ENCODE measurements at regions not wholly inside any gene's neighbourhood (a gene's known extent, or its start where the extent isn't known, plus 50 kb on each side); places are given as distances from the start of the nearest gene placed in this dataset.
A peak's percentile ranks its signal among the peaks of the same experiment; 100 is the strongest.

DNA sequence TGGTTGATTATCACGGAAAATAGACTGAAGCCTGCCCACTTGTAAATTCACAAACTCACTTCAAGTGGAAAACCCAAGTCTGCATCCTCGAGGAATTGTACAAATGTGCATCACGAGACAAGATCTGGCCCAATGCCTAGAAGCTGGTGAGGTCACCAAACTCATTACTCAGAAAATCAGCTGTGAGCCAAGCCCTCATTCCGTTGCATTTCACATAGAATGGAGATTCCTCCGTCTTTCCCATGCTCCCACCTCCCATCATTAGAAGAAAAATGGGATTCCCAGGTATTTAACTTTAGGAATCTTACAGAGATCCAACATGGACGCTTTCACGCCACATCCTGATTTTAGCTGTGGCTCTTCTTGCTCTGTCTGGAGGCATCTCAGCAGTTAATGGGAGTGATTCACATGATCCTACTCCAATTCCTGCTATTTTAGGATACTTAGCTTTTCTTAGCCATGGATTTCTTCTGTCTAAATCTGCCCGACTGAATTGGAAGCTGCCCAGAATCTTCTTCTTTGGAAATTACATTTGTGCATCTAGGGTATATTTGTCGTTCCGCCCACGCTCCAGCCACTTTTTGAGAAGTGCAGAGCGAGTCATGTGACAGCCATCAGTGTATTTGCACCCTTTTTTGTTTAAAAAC lies 68.7 kb upstream of the STMND1 start:
- Histone ChIP-seq H3K9ac (ENCODE audit: low read depth in 1 of 2, low read length in 2 of 2) (no peak overlapping the region), H3K4me3 (ENCODE audit: low read depth in 1 of 2, low read length in 2 of 2) (no peak overlapping the region), H3K4me1 (ENCODE audit: control insufficient read depth in 1 of 2, insufficient read depth in 2 of 2, low read length in 2 of 2) (no peaks in the 10 kb centered on the region), H3K27me3 (ENCODE audit: control insufficient read depth in 1 of 2, insufficient read depth in 2 of 2, low read length in 2 of 2) (peaks cover 0 to 8% of the 10 kb centered on the region in 2 donors), H3K27ac (ENCODE audit: low read depth, low read length) (no peak overlapping the region), H3K36me3 (ENCODE audit: control insufficient read depth in 1 of 2, insufficient read depth in 2 of 2, low read length in 2 of 2) (no peaks in the 10 kb centered on the region), H3K9me3 (ENCODE audit: control insufficient read depth in 1 of 2, low read length in 2 of 2) (no peaks in the 10 kb centered on the region)

- Histone ChIP-seq H3K27me3 (ENCODE audit: control insufficient read depth in 1 of 2, insufficient read depth in 2 of 2, low read length in 2 of 2) (peaks cover 0 to 8% of the 10 kb centered on the region in 2 donors), H3K4me1 (ENCODE audit: control insufficient read depth in 1 of 2, insufficient read depth in 2 of 2, low read length in 2 of 2) (no peaks in the 10 kb centered on the region), H3K27ac (ENCODE audit: low read depth, low read length) (no peak overlapping the region), H3K9ac (ENCODE audit: low read depth in 1 of 2, low read length in 2 of 2) (no peak overlapping the region), H3K9me3 (ENCODE audit: control insufficient read depth in 1 of 2, low read length in 2 of 2) (no peaks in the 10 kb centered on the region), H3K36me3 (ENCODE audit: control insufficient read depth in 1 of 2, insufficient read depth in 2 of 2, low read length in 2 of 2) (no peaks in the 10 kb centered on the region), H3K4me3 (ENCODE audit: low read depth in 1 of 2, low read length in 2 of 2) (no peak overlapping the region)
These were observed 69.3 kb upstream of the STMND1 start for GRCh38 chr6:17032590-17032987.

DNA sequence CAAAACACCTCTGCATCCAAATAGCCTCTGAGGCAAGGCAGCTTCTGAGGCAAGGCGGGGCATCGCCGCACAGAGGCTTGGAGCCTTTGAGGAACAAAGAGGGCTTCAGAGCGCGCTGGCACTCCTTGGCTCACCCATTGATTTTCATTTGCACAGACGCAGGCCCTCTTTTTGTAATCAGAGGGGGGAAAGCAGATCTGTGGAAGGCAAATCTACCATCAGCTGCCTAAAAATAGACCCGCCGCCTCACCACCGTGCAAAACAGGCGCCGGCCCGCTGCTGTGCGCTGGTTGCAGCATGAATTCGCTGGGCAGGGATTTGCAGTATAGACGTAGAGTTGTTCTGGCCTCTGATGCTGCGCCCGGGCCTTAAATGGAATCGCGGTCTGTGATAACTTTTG lies 69.9 kb upstream of the STMND1 start:
- no peaks in the 10 kb centered on the region for H3K36me3 ChIP-seq (ENCODE audit: control insufficient read depth in 1 of 2, insufficient read depth in 2 of 2, low read length in 2 of 2)
- no peaks in the 10 kb centered on the region for H3K4me1 ChIP-seq (ENCODE audit: control insufficient read depth in 1 of 2, insufficient read depth in 2 of 2, low read length in 2 of 2)
- H3K4me3 ChIP-seq (ENCODE audit: low read depth in 1 of 2, low read length in 2 of 2) = no peak overlapping the region
- H3K9ac ChIP-seq (ENCODE audit: low read depth in 1 of 2, low read length in 2 of 2) = no peak overlapping the region
- H3K27ac ChIP-seq (ENCODE audit: low read depth, low read length) = no peak overlapping the region
- H3K27me3 ChIP-seq (ENCODE audit: control insufficient read depth in 1 of 2, insufficient read depth in 2 of 2, low read length in 2 of 2) = peaks cover 0 to 8% of the 10 kb centered on the region in 2 donors
- H3K9me3 ChIP-seq (ENCODE audit: control insufficient read depth in 1 of 2, low read length in 2 of 2) = no peaks in the 10 kb centered on the region

DNA sequence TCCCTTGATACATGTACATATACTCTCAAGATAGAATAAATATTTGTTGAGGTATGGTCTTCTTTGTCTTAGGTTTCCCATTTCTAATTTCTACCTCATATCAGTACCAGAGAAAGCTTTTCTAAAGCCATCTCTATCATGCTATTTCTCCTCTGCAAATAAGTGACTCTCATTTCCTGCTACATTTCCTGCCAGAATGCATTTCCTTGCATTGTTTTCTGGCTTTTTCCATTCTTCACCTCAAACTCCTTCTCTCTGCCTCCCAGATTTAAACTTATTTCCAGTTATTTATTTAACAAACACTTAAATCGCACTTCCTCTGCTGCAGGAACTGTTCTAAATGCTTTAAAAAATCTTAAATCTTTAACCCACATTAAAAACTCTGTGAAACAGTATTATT lies 74.4 kb upstream of the STMND1 start:
- Histone ChIP-seq H3K4me3 (ENCODE audit: low read depth in 1 of 2, low read length in 2 of 2) (no peak overlapping the region), H3K9me3 (ENCODE audit: control insufficient read depth in 1 of 2, low read length in 2 of 2) (peaks cover 0 to 7% of the 10 kb centered on the region in 2 donors), H3K36me3 (ENCODE audit: control insufficient read depth in 1 of 2, insufficient read depth in 2 of 2, low read length in 2 of 2) (no peaks in the 10 kb centered on the region), H3K9ac (ENCODE audit: low read depth in 1 of 2, low read length in 2 of 2) (no peak overlapping the region), H3K4me1 (ENCODE audit: control insufficient read depth in 1 of 2, insufficient read depth in 2 of 2, low read length in 2 of 2) (no peaks in the 10 kb centered on the region), H3K27ac (ENCODE audit: low read depth, low read length) (no peak overlapping the region), H3K27me3 (ENCODE audit: control insufficient read depth in 1 of 2, insufficient read depth in 2 of 2, low read length in 2 of 2) (no peaks in the 10 kb centered on the region)

DNA sequence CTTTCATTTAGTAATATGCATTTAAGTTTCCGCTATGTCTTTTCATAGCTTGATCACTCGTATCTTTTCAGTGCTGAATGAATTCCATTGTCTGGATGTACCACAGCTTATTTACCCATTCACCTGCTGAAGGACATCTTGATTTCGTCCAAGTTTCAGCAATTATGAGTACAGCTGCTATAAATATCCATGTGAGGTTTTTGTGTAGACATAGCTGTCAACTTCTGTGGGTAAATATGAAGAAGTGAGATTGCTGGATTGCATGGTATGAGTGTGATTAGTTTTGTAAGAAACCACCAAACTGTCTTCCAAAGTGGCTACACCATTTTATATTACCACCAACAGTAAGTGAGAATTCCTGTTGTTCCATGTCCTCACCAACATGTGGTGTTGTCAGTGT lies 79.2 kb upstream of the STMND1 start:
- Histone ChIP-seq H3K4me3 (ENCODE audit: low read depth in 1 of 2, low read length in 2 of 2) (no peak overlapping the region), H3K27ac (ENCODE audit: low read depth, low read length) (no peak overlapping the region), H3K4me1 (ENCODE audit: control insufficient read depth in 1 of 2, insufficient read depth in 2 of 2, low read length in 2 of 2) (no peaks in the 10 kb centered on the region), H3K27me3 (ENCODE audit: control insufficient read depth in 1 of 2, insufficient read depth in 2 of 2, low read length in 2 of 2) (no peaks in the 10 kb centered on the region), H3K36me3 (ENCODE audit: control insufficient read depth in 1 of 2, insufficient read depth in 2 of 2, low read length in 2 of 2) (no peaks in the 10 kb centered on the region), H3K9me3 (ENCODE audit: control insufficient read depth in 1 of 2, low read length in 2 of 2) (peaks cover 0 to 7% of the 10 kb centered on the region in 2 donors), H3K9ac (ENCODE audit: low read depth in 1 of 2, low read length in 2 of 2) (no peak overlapping the region)

DNA sequence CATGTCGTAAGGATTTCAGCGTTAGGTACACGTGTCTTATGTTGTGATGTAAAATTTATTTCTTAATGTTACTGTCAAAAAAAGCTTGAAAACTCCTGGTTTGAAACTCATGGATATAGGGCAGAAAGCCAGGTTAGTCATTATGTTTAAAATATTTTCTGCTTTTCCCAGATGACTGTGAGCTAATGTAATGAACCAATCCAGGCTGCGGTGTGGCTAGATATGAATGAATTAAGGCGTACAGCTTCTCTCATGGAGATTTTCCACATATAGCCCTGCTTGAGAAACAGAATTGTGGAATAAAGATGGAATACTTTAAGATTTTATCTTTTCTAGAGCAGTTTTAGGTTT lies 80.3 kb upstream of the STMND1 start:
- H3K9ac ChIP-seq (ENCODE audit: low read depth in 1 of 2, low read length in 2 of 2) = no peak overlapping the region
- H3K4me1 ChIP-seq (ENCODE audit: control insufficient read depth in 1 of 2, insufficient read depth in 2 of 2, low read length in 2 of 2) = no peaks in the 10 kb centered on the region
- H3K36me3 ChIP-seq (ENCODE audit: control insufficient read depth in 1 of 2, insufficient read depth in 2 of 2, low read length in 2 of 2) = no peaks in the 10 kb centered on the region
- no peak overlapping the region for H3K27ac ChIP-seq (ENCODE audit: low read depth, low read length)
- H3K4me3 ChIP-seq (ENCODE audit: low read depth in 1 of 2, low read length in 2 of 2) = no peak overlapping the region
- H3K9me3 ChIP-seq (ENCODE audit: control insufficient read depth in 1 of 2, low read length in 2 of 2) = peaks cover 0 to 7% of the 10 kb centered on the region in 2 donors
- no peaks in the 10 kb centered on the region for H3K27me3 ChIP-seq (ENCODE audit: control insufficient read depth in 1 of 2, insufficient read depth in 2 of 2, low read length in 2 of 2)

DNA sequence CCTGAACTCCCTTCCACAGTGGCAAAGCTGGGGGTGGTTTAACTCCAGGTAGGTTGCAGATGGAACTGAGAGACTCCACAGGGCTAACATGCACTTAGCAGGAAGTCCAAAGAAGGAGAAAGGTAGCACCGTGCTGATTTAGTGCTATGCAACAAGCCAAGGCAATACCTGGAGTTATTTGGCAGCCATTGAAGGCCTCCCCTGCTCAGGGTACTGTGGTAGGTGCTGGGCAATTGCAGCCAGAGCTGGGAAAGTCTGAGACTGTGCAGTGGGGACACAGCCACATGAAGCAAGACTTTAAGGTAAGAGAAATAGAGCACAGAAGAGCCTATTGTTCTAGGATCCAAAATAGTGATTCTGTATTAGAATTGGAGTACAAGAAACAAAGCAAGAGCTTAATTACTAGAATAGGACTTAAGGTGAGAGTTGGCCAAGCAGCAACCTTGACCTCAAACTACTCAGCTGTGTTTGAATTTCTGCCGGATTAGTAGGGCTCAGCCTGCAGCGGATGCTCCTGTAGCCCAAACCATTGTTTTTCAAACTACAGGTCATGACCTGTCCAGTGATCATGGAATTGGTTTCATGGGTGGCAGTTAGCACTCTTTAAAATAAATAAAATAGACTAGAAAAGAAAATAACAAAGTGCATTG lies 80.8 kb upstream of the STMND1 start:
- Histone ChIP-seq H3K9me3 (ENCODE audit: control insufficient read depth in 1 of 2, low read length in 2 of 2) (peaks cover 0 to 7% of the 10 kb centered on the region in 2 donors), H3K27me3 (ENCODE audit: control insufficient read depth in 1 of 2, insufficient read depth in 2 of 2, low read length in 2 of 2) (no peaks in the 10 kb centered on the region), H3K9ac (ENCODE audit: low read depth in 1 of 2, low read length in 2 of 2) (no peak overlapping the region), H3K36me3 (ENCODE audit: control insufficient read depth in 1 of 2, insufficient read depth in 2 of 2, low read length in 2 of 2) (no peaks in the 10 kb centered on the region), H3K4me1 (ENCODE audit: control insufficient read depth in 1 of 2, insufficient read depth in 2 of 2, low read length in 2 of 2) (no peaks in the 10 kb centered on the region), H3K4me3 (ENCODE audit: low read depth in 1 of 2, low read length in 2 of 2) (no peak overlapping the region), H3K27ac (ENCODE audit: low read depth, low read length) (no peak overlapping the region)

- Histone ChIP-seq H3K9me3 (ENCODE audit: control insufficient read depth in 1 of 2, low read length in 2 of 2) (no peaks in the 10 kb centered on the region), H3K36me3 (ENCODE audit: control insufficient read depth in 1 of 2, insufficient read depth in 2 of 2, low read length in 2 of 2) (no peaks in the 10 kb centered on the region), H3K4me3 (ENCODE audit: low read depth in 1 of 2, low read length in 2 of 2) (no peak overlapping the region), H3K9ac (ENCODE audit: low read depth in 1 of 2, low read length in 2 of 2) (no peak overlapping the region), H3K4me1 (ENCODE audit: control insufficient read depth in 1 of 2, insufficient read depth in 2 of 2, low read length in 2 of 2) (no peaks in the 10 kb centered on the region), H3K27me3 (ENCODE audit: control insufficient read depth in 1 of 2, insufficient read depth in 2 of 2, low read length in 2 of 2) (no peaks in the 10 kb centered on the region), H3K27ac (ENCODE audit: low read depth, low read length) (no peak overlapping the region)
These were observed 83.4 kb upstream of the STMND1 start for GRCh38 chr6:17018425-17018824.

DNA sequence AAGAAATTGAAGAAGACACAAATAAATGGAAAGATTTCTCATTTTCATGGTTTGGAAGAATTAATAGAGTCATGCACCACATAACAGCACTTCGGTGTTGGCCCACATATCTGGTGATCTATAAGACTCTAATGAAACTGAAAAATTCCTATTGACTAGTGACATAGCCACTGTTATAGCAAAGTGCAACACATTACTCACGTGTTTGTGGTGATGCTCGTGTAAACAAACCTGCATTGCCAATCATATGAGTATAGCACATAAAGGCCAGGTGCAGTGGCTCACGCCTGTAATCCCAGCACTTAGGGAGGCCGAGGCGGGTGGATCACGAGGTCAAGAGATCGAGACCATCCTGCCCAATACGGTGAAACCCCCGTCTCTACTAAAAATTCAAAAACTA lies 84.4 kb upstream of the STMND1 start:
- Histone ChIP-seq H3K27ac (ENCODE audit: low read depth, low read length) (no peak overlapping the region), H3K36me3 (ENCODE audit: control insufficient read depth in 1 of 2, insufficient read depth in 2 of 2, low read length in 2 of 2) (no peaks in the 10 kb centered on the region), H3K4me3 (ENCODE audit: low read depth in 1 of 2, low read length in 2 of 2) (no peak overlapping the region), H3K4me1 (ENCODE audit: control insufficient read depth in 1 of 2, insufficient read depth in 2 of 2, low read length in 2 of 2) (no peaks in the 10 kb centered on the region), H3K27me3 (ENCODE audit: control insufficient read depth in 1 of 2, insufficient read depth in 2 of 2, low read length in 2 of 2) (no peaks in the 10 kb centered on the region), H3K9ac (ENCODE audit: low read depth in 1 of 2, low read length in 2 of 2) (no peak overlapping the region), H3K9me3 (ENCODE audit: control insufficient read depth in 1 of 2, low read length in 2 of 2) (no peaks in the 10 kb centered on the region)

- Histone ChIP-seq H3K4me3 (ENCODE audit: low read depth in 1 of 2, low read length in 2 of 2) (peak overlapping the region; percentile 52 to 68), H3K36me3 (ENCODE audit: control insufficient read depth in 1 of 2, insufficient read depth in 2 of 2, low read length in 2 of 2) (no peaks in the 10 kb centered on the region), H3K27me3 (ENCODE audit: control insufficient read depth in 1 of 2, insufficient read depth in 2 of 2, low read length in 2 of 2) (no peaks in the 10 kb centered on the region), H3K27ac (ENCODE audit: low read depth, low read length) (no peak overlapping the region), H3K9me3 (ENCODE audit: control insufficient read depth in 1 of 2, low read length in 2 of 2) (no peaks in the 10 kb centered on the region), H3K4me1 (ENCODE audit: control insufficient read depth in 1 of 2, insufficient read depth in 2 of 2, low read length in 2 of 2) (no peaks in the 10 kb centered on the region), H3K9ac (ENCODE audit: low read depth in 1 of 2, low read length in 2 of 2) (no peak overlapping the region)
These were observed 86.1 kb upstream of the STMND1 start for GRCh38 chr6:17015551-17016381.
